ENCODE measurements at regions not wholly inside any gene's neighbourhood (a gene's known extent, or its start where the extent isn't known, plus 50 kb on each side); places are given as distances from the start of the nearest gene placed in this dataset.
A peak's percentile ranks its signal among the peaks of the same experiment; 100 is the strongest.
"Not testable (repeated sequence)": the region's sequence is repeated elsewhere in the genome, so short reads cannot be mapped to it uniquely, and the experiment has no call there.

- WGBS, 2 experiments, result 66 to 69% methylated on average over 5 of the region's 5 CpGs
- Histone ChIP-seq H3K27me3 (ENCODE audit: control insufficient read depth, insufficient read depth, low read length, poor library complexity, severe bottlenecking) (peaks cover 20% of the 10 kb centered on the region), H3K36me3 (ENCODE audit: control insufficient read depth, insufficient read depth, low read length) (no peaks in the 10 kb centered on the region), H3K9me3 (ENCODE audit: control insufficient read depth, low read length) (no peaks in the 10 kb centered on the region), H3K4me1 (ENCODE audit: control insufficient read depth, insufficient read depth, low read length) (peaks cover 13% of the 10 kb centered on the region), H3K4me3 (ENCODE audit: insufficient read depth, low read depth, low read length) (peak overlapping the region; percentile 72), H3K27ac (ENCODE audit: insufficient read depth, low read depth, low read length, poor library complexity, severe bottlenecking) (no peak overlapping the region)
These were observed 69.1 kb upstream of the EP300 start for GRCh38 chr22:41023299-41023623.

- Histone ChIP-seq H3K27me3 (ENCODE audit: control insufficient read depth, insufficient read depth, low read length, poor library complexity, severe bottlenecking) (no peaks in the 10 kb centered on the region), H3K36me3 (ENCODE audit: control insufficient read depth, insufficient read depth, low read length) (no peaks in the 10 kb centered on the region), H3K27ac (ENCODE audit: insufficient read depth, low read depth, low read length, poor library complexity, severe bottlenecking) (no peak overlapping the region), H3K9me3 (ENCODE audit: control insufficient read depth, low read length) (no peaks in the 10 kb centered on the region), H3K4me3 (ENCODE audit: insufficient read depth, low read depth, low read length) (no peak overlapping the region), H3K4me1 (ENCODE audit: control insufficient read depth, insufficient read depth, low read length) (no peaks in the 10 kb centered on the region)
- WGBS, 2 experiments, result 97 to 98% methylated on average over 2 to 3 of the region's 3 CpGs
These were observed 63.6 kb upstream of the EP300 start for GRCh38 chr22:41028841-41029240.

GRCh38 chr22:41030891-41031290 lies 61.5 kb upstream of the EP300 start:
- Histone ChIP-seq H3K27ac (ENCODE audit: insufficient read depth, low read depth, low read length, poor library complexity, severe bottlenecking) (no peak overlapping the region), H3K4me1 (ENCODE audit: control insufficient read depth, insufficient read depth, low read length) (no peaks in the 10 kb centered on the region), H3K9me3 (ENCODE audit: control insufficient read depth, low read length) (no peaks in the 10 kb centered on the region), H3K4me3 (ENCODE audit: insufficient read depth, low read depth, low read length) (no peak overlapping the region), H3K36me3 (ENCODE audit: control insufficient read depth, insufficient read depth, low read length) (no peaks in the 10 kb centered on the region), H3K27me3 (ENCODE audit: control insufficient read depth, insufficient read depth, low read length, poor library complexity, severe bottlenecking) (no peaks in the 10 kb centered on the region)
- WGBS, 2 experiments, result 97% methylated on average over 4 of the region's 4 CpGs

- 76 to 79% methylated on average over 4 of the region's 4 CpGs for WGBS, 2 experiments
- no peak overlapping the region for H3K27ac ChIP-seq (ENCODE audit: insufficient read depth, low read depth, low read length, poor library complexity, severe bottlenecking)
- no peaks in the 10 kb centered on the region for H3K9me3 ChIP-seq (ENCODE audit: control insufficient read depth, low read length)
- no peak overlapping the region for H3K4me3 ChIP-seq (ENCODE audit: insufficient read depth, low read depth, low read length)
- H3K36me3 ChIP-seq (ENCODE audit: control insufficient read depth, insufficient read depth, low read length), result no peaks in the 10 kb centered on the region
- H3K4me1 ChIP-seq (ENCODE audit: control insufficient read depth, insufficient read depth, low read length), result no peaks in the 10 kb centered on the region
- no peaks in the 10 kb centered on the region for H3K27me3 ChIP-seq (ENCODE audit: control insufficient read depth, insufficient read depth, low read length, poor library complexity, severe bottlenecking)
These were observed 57.7 kb upstream of the EP300 start for GRCh38 chr22:41034706-41035105.

GRCh38 chr22:41036924-41037323 lies 55.5 kb upstream of the EP300 start:
- no peak overlapping the region for H3K27ac ChIP-seq (ENCODE audit: insufficient read depth, low read depth, low read length, poor library complexity, severe bottlenecking)
- 84 to 85% methylated on average over 7 of the region's 7 CpGs for WGBS, 2 experiments

GRCh38 chr22:41038732-41039131 lies 53.7 kb upstream of the EP300 start:
- Histone ChIP-seq H3K36me3 (ENCODE audit: control insufficient read depth, insufficient read depth, low read length) (no peaks in the 10 kb centered on the region), H3K9me3 (ENCODE audit: control insufficient read depth, low read length) (no peaks in the 10 kb centered on the region), H3K4me3 (ENCODE audit: insufficient read depth, low read depth, low read length) (no peak overlapping the region), H3K27ac (ENCODE audit: insufficient read depth, low read depth, low read length, poor library complexity, severe bottlenecking) (no peak overlapping the region), H3K4me1 (ENCODE audit: control insufficient read depth, insufficient read depth, low read length) (no peaks in the 10 kb centered on the region), H3K27me3 (ENCODE audit: control insufficient read depth, insufficient read depth, low read length, poor library complexity, severe bottlenecking) (no peaks in the 10 kb centered on the region)
- 77 to 78% methylated on average over 4 of the region's 4 CpGs for WGBS, 2 experiments

More at GRCh38 chr22:41036924-41037323, 55.5 kb upstream of the EP300 start:
- Histone ChIP-seq H3K36me3 (ENCODE audit: control insufficient read depth, insufficient read depth, low read length) (no peaks in the 10 kb centered on the region), H3K4me3 (ENCODE audit: insufficient read depth, low read depth, low read length) (no peak overlapping the region), H3K27me3 (ENCODE audit: control insufficient read depth, insufficient read depth, low read length, poor library complexity, severe bottlenecking) (no peaks in the 10 kb centered on the region), H3K4me1 (ENCODE audit: control insufficient read depth, insufficient read depth, low read length) (no peaks in the 10 kb centered on the region), H3K9me3 (ENCODE audit: control insufficient read depth, low read length) (no peaks in the 10 kb centered on the region)

GRCh38 chr22:41039641-41040040 lies 52.8 kb upstream of the EP300 start:
- 89 to 91% methylated on average over 9 of the region's 9 CpGs for WGBS, 2 experiments
- H3K4me3 ChIP-seq (ENCODE audit: insufficient read depth, low read depth, low read length); H3K36me3 ChIP-seq (ENCODE audit: control insufficient read depth, insufficient read depth, low read length); H3K9me3 ChIP-seq (ENCODE audit: control insufficient read depth, low read length); H3K27ac ChIP-seq (ENCODE audit: insufficient read depth, low read depth, low read length, poor library complexity, severe bottlenecking); H3K4me1 ChIP-seq (ENCODE audit: control insufficient read depth, insufficient read depth, low read length); H3K27me3 ChIP-seq (ENCODE audit: control insufficient read depth, insufficient read depth, low read length, poor library complexity, severe bottlenecking): not testable (repeated sequence)

GRCh38 chr22:41040483-41040882 lies 51.9 kb upstream of the EP300 start:
- no peaks in the 10 kb centered on the region for H3K9me3 ChIP-seq (ENCODE audit: control insufficient read depth, low read length)
- H3K36me3 ChIP-seq (ENCODE audit: control insufficient read depth, insufficient read depth, low read length), result no peaks in the 10 kb centered on the region
- WGBS, 2 experiments, result 71 to 95% methylated on average over 1 of the region's 1 CpG
- no peaks in the 10 kb centered on the region for H3K27me3 ChIP-seq (ENCODE audit: control insufficient read depth, insufficient read depth, low read length, poor library complexity, severe bottlenecking)
- no peak overlapping the region for H3K27ac ChIP-seq (ENCODE audit: insufficient read depth, low read depth, low read length, poor library complexity, severe bottlenecking)
- no peak overlapping the region for H3K4me3 ChIP-seq (ENCODE audit: insufficient read depth, low read depth, low read length)
- H3K4me1 ChIP-seq (ENCODE audit: control insufficient read depth, insufficient read depth, low read length), result no peaks in the 10 kb centered on the region

- Histone ChIP-seq H3K36me3 (ENCODE audit: control insufficient read depth, insufficient read depth, low read length) (no peaks in the 10 kb centered on the region), H3K4me3 (ENCODE audit: insufficient read depth, low read depth, low read length) (no peak overlapping the region), H3K9me3 (ENCODE audit: control insufficient read depth, low read length) (no peaks in the 10 kb centered on the region), H3K27me3 (ENCODE audit: control insufficient read depth, insufficient read depth, low read length, poor library complexity, severe bottlenecking) (no peaks in the 10 kb centered on the region), H3K4me1 (ENCODE audit: control insufficient read depth, insufficient read depth, low read length) (no peaks in the 10 kb centered on the region), H3K27ac (ENCODE audit: insufficient read depth, low read depth, low read length, poor library complexity, severe bottlenecking) (no peak overlapping the region)
- whole genome bisulfite sequencing, 2 experiments, result 91 to 92% methylated on average over 5 of the region's 5 CpGs
These were observed 50.9 kb upstream of the EP300 start for GRCh38 chr22:41041532-41041931.

Measured in ectodermal cell (in vitro differentiated cells).